Parathyroid adenoma (tissue), 2 donors: ENCODE measurements at regions not wholly inside any gene's neighbourhood (a gene's known extent, or its start where the extent isn't known, plus 50 kb on each side); places are given as distances from the start of the nearest gene placed in this dataset.

Experiments
- H2AFZ ChIP-seq: fragments of 300-600 bp; sonication (generic); one replicate; pipeline ENCODE4 v1.7.0; 2017; ENCODE audit warnings: antibody characterized with exemption, mild to moderate bottlenecking
- H3K27ac ChIP-seq: fragments of 300-600 bp; sonication (generic); one replicate; pipeline ENCODE4 v1.7.0; 2017
- H3K27me3 ChIP-seq: fragments of 300-600 bp; sonication (generic); one replicate; pipeline ENCODE4 v1.7.0; 2017; ENCODE audit warnings: low read length; ENCODE audit not compliant: control insufficient read depth, insufficient read depth
- H3K36me3 ChIP-seq: fragments of 300-600 bp; sonication (generic); one replicate; pipeline ENCODE4 v1.7.0; 2017; ENCODE audit warnings: low read length; ENCODE audit not compliant: control insufficient read depth, insufficient read depth
- H3K4me1 ChIP-seq: fragments of 300-600 bp; sonication (generic); one replicate; pipeline ENCODE4 v1.7.0; 2017; ENCODE audit warnings: control low read depth
- H3K4me2 ChIP-seq: fragments of 300-600 bp; sonication (generic); one replicate; pipeline ENCODE4 v1.7.0; 2017; ENCODE audit warnings: low read length
- H3K4me3 ChIP-seq: fragments of 300-600 bp; sonication (generic); one replicate; pipeline ENCODE4 v1.7.0; 2017; ENCODE audit warnings: low read depth, low read length
- H3K79me2 ChIP-seq: fragments of 300-600 bp; sonication (generic); one replicate; pipeline ENCODE4 v1.7.0; 2017; ENCODE audit warnings: control low read depth
- H3K9ac ChIP-seq: fragments of 300-600 bp; sonication (generic); one replicate; pipeline ENCODE4 v1.7.0; 2017; ENCODE audit warnings: mild to moderate bottlenecking
- H3K9me3 ChIP-seq: fragments of 300-600 bp; sonication (generic); one replicate; pipeline ENCODE4 v1.7.0; 2017; ENCODE audit warnings: low read length; ENCODE audit not compliant: control insufficient read depth
- CTCF ChIP-seq: fragments of 300-600 bp; sonication (generic); IDR thresholded peaks from one replicate; pipeline ENCODE4 v1.7.0; 2017; ENCODE audit warnings: antibody characterized with exemption, mild to moderate bottlenecking
- donor health status: primary hyperparathyroidism.

GRCh38 chr15:97490429-97490828, 470.1 kb upstream of the ARRDC4 start:
- Histone ChIP-seq H3K4me1 (no peaks in the 10 kb centered on the region), H3K4me3 (no peak overlapping the region), H3K36me3 (no peaks in the 10 kb centered on the region), H3K79me2 (no peaks in the 10 kb centered on the region), H3K4me2 (no peak overlapping the region), H3K9ac (no peak overlapping the region), H3K27ac (no peak overlapping the region), H3K27me3 (no peaks in the 10 kb centered on the region), H3K9me3 (no peaks in the 10 kb centered on the region), H2AFZ (no peak overlapping the region)
- no peak for TF ChIP-seq CTCF

DNA sequence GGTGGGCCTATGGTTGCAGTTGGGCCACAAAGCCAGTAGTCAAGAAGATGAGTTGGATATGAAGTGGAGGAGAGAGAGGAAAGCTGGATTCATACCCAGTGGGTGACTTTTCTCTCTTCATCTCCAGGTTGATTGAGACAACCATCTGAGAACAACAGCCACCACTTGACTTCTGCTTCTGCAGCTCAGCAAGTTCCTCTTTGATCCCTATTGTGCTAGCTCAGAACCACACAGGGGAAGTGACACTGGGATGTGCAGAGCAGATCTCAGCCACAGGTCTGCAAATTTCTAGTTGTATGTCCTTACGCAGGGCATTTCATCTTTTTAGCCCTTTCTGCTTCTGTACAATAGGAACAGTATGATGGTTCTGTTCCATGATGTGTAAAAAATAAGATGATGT, 459.2 kb upstream of the ARRDC4 start:
- Histone ChIP-seq H3K4me3 (no peak overlapping the region), H3K4me1 (no peaks in the 10 kb centered on the region), H2AFZ (no peak overlapping the region), H3K27ac (no peak overlapping the region), H3K36me3 (no peaks in the 10 kb centered on the region), H3K27me3 (no peaks in the 10 kb centered on the region), H3K79me2 (no peaks in the 10 kb centered on the region), H3K9ac (no peak overlapping the region), H3K9me3 (no peaks in the 10 kb centered on the region), H3K4me2 (no peak overlapping the region)
- TF ChIP-seq CTCF: no peak

DNA sequence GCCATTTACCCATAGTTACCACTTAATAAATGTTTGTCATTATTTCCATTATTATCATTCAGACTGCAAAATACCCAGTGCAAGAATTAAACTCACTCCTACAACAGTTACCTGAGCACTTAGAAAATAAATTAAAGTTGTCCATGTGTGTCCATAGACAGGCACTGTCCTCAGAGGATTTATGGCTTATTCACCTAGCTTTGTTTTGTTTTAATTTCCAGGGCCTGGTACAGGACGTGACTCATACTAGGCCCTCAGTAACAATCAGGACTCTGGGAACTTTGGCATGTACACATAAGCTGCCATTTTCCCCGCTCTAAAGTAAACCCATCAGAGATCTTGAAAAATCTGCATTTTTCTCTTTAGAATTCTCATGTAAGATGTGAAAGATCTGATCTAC, 458.5 kb upstream of the ARRDC4 start:
- no peak for TF ChIP-seq CTCF
- H3K9ac ChIP-seq: no peak overlapping the region
- no peaks in the 10 kb centered on the region for H3K36me3 ChIP-seq
- no peaks in the 10 kb centered on the region for H3K9me3 ChIP-seq
- H3K27ac ChIP-seq: no peak overlapping the region
- H2AFZ ChIP-seq: no peak overlapping the region
- H3K4me2 ChIP-seq: no peak overlapping the region
- no peaks in the 10 kb centered on the region for H3K79me2 ChIP-seq
- no peaks in the 10 kb centered on the region for H3K4me1 ChIP-seq
- H3K4me3 ChIP-seq: no peak overlapping the region
- no peaks in the 10 kb centered on the region for H3K27me3 ChIP-seq

DNA sequence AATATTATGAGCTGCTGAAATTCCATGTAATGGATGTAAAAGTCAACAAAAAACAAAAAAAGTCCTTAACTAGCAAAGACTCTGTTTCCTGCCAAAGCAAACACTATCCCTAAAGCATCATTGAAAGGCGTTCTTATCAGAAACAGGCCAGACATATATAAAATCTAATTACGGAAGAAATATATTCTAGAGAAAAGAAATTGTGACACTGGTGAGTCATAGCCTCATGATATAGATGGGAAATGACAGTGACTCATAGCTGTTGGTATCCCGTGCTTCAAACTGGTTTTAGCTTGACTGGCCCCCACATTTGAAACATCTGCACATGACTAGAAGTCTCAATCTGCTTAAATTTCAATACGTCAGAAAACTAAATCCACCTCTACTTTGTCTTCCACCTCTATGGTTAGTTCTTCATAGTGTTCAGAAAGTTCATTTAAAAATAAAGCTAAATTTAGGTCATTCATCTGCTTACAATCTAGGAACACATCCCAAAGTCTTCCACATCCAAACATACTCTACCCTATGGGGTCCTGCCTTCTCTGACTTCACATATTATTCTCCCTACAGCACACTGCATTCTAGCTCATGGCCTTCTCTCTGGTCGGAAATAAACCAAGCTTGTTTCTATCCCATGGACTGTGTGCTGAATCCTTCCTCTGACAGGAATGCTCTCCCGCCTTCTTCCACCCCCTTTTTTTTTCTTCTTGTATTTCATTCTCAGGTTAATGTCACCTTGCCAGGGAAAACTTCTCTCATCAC, 456.3 kb upstream of the ARRDC4 start:
- no peaks in the 10 kb centered on the region for H3K79me2 ChIP-seq
- H2AFZ ChIP-seq: no peak overlapping the region
- H3K27ac ChIP-seq: no peak overlapping the region
- no peak overlapping the region for H3K4me2 ChIP-seq
- no peak overlapping the region for H3K9ac ChIP-seq
- no peaks in the 10 kb centered on the region for H3K9me3 ChIP-seq
- no peaks in the 10 kb centered on the region for H3K4me1 ChIP-seq
- H3K27me3 ChIP-seq: no peaks in the 10 kb centered on the region
- no peak for TF ChIP-seq CTCF
- H3K36me3 ChIP-seq: no peaks in the 10 kb centered on the region
- no peak overlapping the region for H3K4me3 ChIP-seq

GRCh38 chr15:97517737-97518136, 442.8 kb upstream of the ARRDC4 start:
- no peaks in the 10 kb centered on the region for H3K27me3 ChIP-seq
- no peak overlapping the region for H3K27ac ChIP-seq
- H3K79me2 ChIP-seq: no peaks in the 10 kb centered on the region
- H3K9me3 ChIP-seq: no peaks in the 10 kb centered on the region
- H3K4me3 ChIP-seq: no peak overlapping the region
- H3K4me2 ChIP-seq: no peak overlapping the region
- H3K9ac ChIP-seq: no peak overlapping the region
- TF ChIP-seq CTCF: no peak
- no peak overlapping the region for H2AFZ ChIP-seq
- no peaks in the 10 kb centered on the region for H3K36me3 ChIP-seq
- H3K4me1 ChIP-seq: no peaks in the 10 kb centered on the region
